HG03108 (cell line): ENCODE measurements at regions not wholly inside any gene's neighbourhood (a gene's known extent, or its start where the extent isn't known, plus 50 kb on each side); places are given as distances from the start of the nearest gene placed in this dataset.

Experiments used
- ATAC-seq: cut with Tn5 transposase; IDR thresholded peaks from one replicate; pipeline ENCODE4 v1.9.1; 2021; ENCODE audit warnings: moderate library complexity; ENCODE audit not compliant: unreplicated experiment

GRCh38 chr22:49116021-49116420 is 711.7 kb downstream of the BRD1 start:
- ATAC-seq: no peak

GRCh38 chr22:49115197-49115596 is 712.5 kb downstream of the BRD1 start:
- ATAC-seq: no peak

GRCh38 chr22:49113758-49114157 is 713.9 kb downstream of the BRD1 start:
- ATAC-seq: no peak

- ATAC-seq: no peak
These were observed 714.7 kb downstream of the BRD1 start for GRCh38 chr22:49112661-49113626.

- no peak for ATAC-seq
These were observed 715.5 kb downstream of the BRD1 start for GRCh38 chr22:49112176-49112575.

- ATAC-seq: no peak
These were observed 716.6 kb downstream of the BRD1 start for GRCh38 chr22:49111085-49111484.

- no peak for ATAC-seq
These were observed 718.9 kb downstream of the BRD1 start for GRCh38 chr22:49108636-49109315.

- ATAC-seq: no peak
These were observed 719.6 kb downstream of the BRD1 start for GRCh38 chr22:49107961-49108530.

- no peak for ATAC-seq
These were observed 720.1 kb downstream of the BRD1 start for GRCh38 chr22:49107561-49107960.

GRCh38 chr22:49106842-49107152 is 720.9 kb downstream of the BRD1 start:
- no peak for ATAC-seq

- ATAC-seq: no peak
These were observed 721.4 kb downstream of the BRD1 start for GRCh38 chr22:49106096-49106841.

GRCh38 chr22:49104434-49104833 is 723.2 kb downstream of the BRD1 start:
- ATAC-seq: no peak

- ATAC-seq: no peak
These were observed 724.2 kb downstream of the BRD1 start for GRCh38 chr22:49103314-49104059.

GRCh38 chr22:49102367-49102766 is 725.3 kb downstream of the BRD1 start:
- ATAC-seq: no peak

GRCh38 chr22:49101873-49102272 is 725.8 kb downstream of the BRD1 start:
- ATAC-seq: no peak

GRCh38 chr22:49101225-49101624 is 726.4 kb downstream of the BRD1 start:
- ATAC-seq: no peak

GRCh38 chr22:49100773-49101172 is 726.9 kb downstream of the BRD1 start:
- ATAC-seq: no peak

- ATAC-seq: no peak
These were observed 727.4 kb downstream of the BRD1 start for GRCh38 chr22:49100316-49100715.

- no peak for ATAC-seq
These were observed 728.1 kb downstream of the BRD1 start for GRCh38 chr22:49099496-49100124.

- ATAC-seq: no peak
These were observed 728.6 kb downstream of the BRD1 start for GRCh38 chr22:49099089-49099488.
